ENCODE measurements at regions not wholly inside any gene's neighbourhood (a gene's known extent, or its start where the extent isn't known, plus 50 kb on each side); places are given as distances from the start of the nearest gene placed in this dataset.
"Not testable (repeated sequence)": the region's sequence is repeated elsewhere in the genome, so short reads cannot be mapped to it uniquely, and the experiment has no call there.

GRCh38 chr7:109901926-109902325 lies 1189.0 kb upstream of the LRRN3 start:
- no peak for FAIRE-seq
- no peak for TF ChIP-seq CTCF (IDR thresholded peaks at IDR 0.05; ENCODE audit: insufficient read depth, missing control alignments)
- no peak for DNase-seq (ENCODE audit: insufficient read length, low spot score)

- FAIRE-seq; DNase-seq (ENCODE audit: insufficient read length, low spot score): not testable (repeated sequence)
Observed at GRCh38 chr7:109905368-109906065, 1185.4 kb upstream of the LRRN3 start.

- TF ChIP-seq CTCF (IDR thresholded peaks at IDR 0.05; ENCODE audit: insufficient read depth, missing control alignments), result no peak
- DNase-seq (ENCODE audit: insufficient read length, low spot score) (no peak), FAIRE-seq (no peak)
Observed at GRCh38 chr7:109915670-109916069, 1175.3 kb upstream of the LRRN3 start.

GRCh38 chr7:109926738-109927137 lies 1164.2 kb upstream of the LRRN3 start:
- no peak for TF ChIP-seq CTCF (IDR thresholded peaks at IDR 0.05; ENCODE audit: insufficient read depth, missing control alignments)
- DNase-seq (ENCODE audit: insufficient read length, low spot score) (no peak), FAIRE-seq (no peak)

GRCh38 chr7:109930049-109930448 lies 1160.9 kb upstream of the LRRN3 start:
- DNase-seq (ENCODE audit: insufficient read length, low spot score), result no peak
- FAIRE-seq, result no peak
- TF ChIP-seq CTCF (IDR thresholded peaks at IDR 0.05; ENCODE audit: insufficient read depth, missing control alignments), result no peak

- no peak for FAIRE-seq
- no peak for TF ChIP-seq CTCF (IDR thresholded peaks at IDR 0.05; ENCODE audit: insufficient read depth, missing control alignments)
- no peak for DNase-seq (ENCODE audit: insufficient read length, low spot score)
Observed at GRCh38 chr7:109939207-109939606, 1151.7 kb upstream of the LRRN3 start.

GRCh38 chr7:109945820-109946518 lies 1145.0 kb upstream of the LRRN3 start:
- TF ChIP-seq CTCF (IDR thresholded peaks at IDR 0.05; ENCODE audit: insufficient read depth, missing control alignments), result no peak
- DNase-seq (ENCODE audit: insufficient read length, low spot score), result no peak
- FAIRE-seq, result no peak
